Tibial artery (tissue), 4 donors: ENCODE measurements at regions not wholly inside any gene's neighbourhood (a gene's known extent, or its start where the extent isn't known, plus 50 kb on each side); places are given as distances from the start of the nearest gene placed in this dataset.

ENCODE experiments used
- DNase-seq, 2 donors: peaks; one replicate each; pipeline ENCODE4 v3.0.0-alpha.2; 2019
- H3K27ac ChIP-seq, 2 donors: fragments of 200-600 bp; sonication (generic) in 1 of 2; 1 replicate in 1 of 2; 2 replicates in 1 of 2; pipeline ENCODE4 v1.5.1; 2018 to 2019; ENCODE audit warnings: mild to moderate bottlenecking in 1 of 2
- H3K27me3 ChIP-seq, 2 donors: fragments of 200-600 bp; sonication (generic) in 1 of 2; one replicate each; pipeline versions ENCODE4 v1.5.1 to v1.6.0; 2016 to 2019
- H3K36me3 ChIP-seq, 3 donors: fragments of 200-600 bp; sonication (generic) in 2 of 3; one replicate each; pipeline ENCODE4 v1.5.1; 2016 to 2019; ENCODE audit warnings: mild to moderate bottlenecking in 2 of 3
- H3K4me1 ChIP-seq, 4 donors: fragments of 200-600 bp; sonication (generic) in 2 of 4; 1 replicate in 3 of 4; 2 replicates in 1 of 4; pipeline ENCODE4 v1.5.1; 2016 to 2019
- H3K4me3 ChIP-seq, 2 donors: fragments of 200-600 bp; sonication (generic) in 1 of 2; 1 replicate in 1 of 2; 2 replicates in 1 of 2; pipeline ENCODE4 v1.5.1; 2018 to 2019; ENCODE audit warnings: mild to moderate bottlenecking in 2 of 2
- H3K9me3 ChIP-seq, 3 donors: fragments of 200-600 bp; sonication (generic) in 1 of 3; one replicate each; pipeline ENCODE4 v1.5.1; 2016 to 2019
- intact Hi-C: fragments of 100-400 bp; cut with DNase I; formaldehyde crosslinking; loops from one replicate; pipeline ENCODE4 v1.15.0; 2023; ENCODE audit warnings: low total_unique reads
- TF ChIP-seq, protein P1 (sequence below), 2 experiments: fragments of 200-600 bp in 1 of 2; fragments of 450-650 bp in 1 of 2; IDR thresholded peaks; one replicate each; pipeline ENCODE4 v1.5.1; 2017 to 2019; ENCODE audit warnings: antibody characterized with exemption in 2 of 2, mild to moderate bottlenecking in 1 of 2, moderate library complexity in 1 of 2

GRCh38 chr7:144991041-144991440, 155.2 kb upstream of the TPK1 start:
- TF ChIP-seq, protein P1, sequence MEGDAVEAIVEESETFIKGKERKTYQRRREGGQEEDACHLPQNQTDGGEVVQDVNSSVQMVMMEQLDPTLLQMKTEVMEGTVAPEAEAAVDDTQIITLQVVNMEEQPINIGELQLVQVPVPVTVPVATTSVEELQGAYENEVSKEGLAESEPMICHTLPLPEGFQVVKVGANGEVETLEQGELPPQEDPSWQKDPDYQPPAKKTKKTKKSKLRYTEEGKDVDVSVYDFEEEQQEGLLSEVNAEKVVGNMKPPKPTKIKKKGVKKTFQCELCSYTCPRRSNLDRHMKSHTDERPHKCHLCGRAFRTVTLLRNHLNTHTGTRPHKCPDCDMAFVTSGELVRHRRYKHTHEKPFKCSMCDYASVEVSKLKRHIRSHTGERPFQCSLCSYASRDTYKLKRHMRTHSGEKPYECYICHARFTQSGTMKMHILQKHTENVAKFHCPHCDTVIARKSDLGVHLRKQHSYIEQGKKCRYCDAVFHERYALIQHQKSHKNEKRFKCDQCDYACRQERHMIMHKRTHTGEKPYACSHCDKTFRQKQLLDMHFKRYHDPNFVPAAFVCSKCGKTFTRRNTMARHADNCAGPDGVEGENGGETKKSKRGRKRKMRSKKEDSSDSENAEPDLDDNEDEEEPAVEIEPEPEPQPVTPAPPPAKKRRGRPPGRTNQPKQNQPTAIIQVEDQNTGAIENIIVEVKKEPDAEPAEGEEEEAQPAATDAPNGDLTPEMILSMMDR (IDR thresholded peaks at IDR 0.05): no peak

GRCh38 chr7:144987686-144988085, 151.8 kb upstream of the TPK1 start:
- Histone ChIP-seq H3K36me3 (no peaks in the 10 kb centered on the region), H3K4me1 (no peaks in the 10 kb centered on the region), H3K9me3 (no peaks in the 10 kb centered on the region), H3K27me3 (no peaks in the 10 kb centered on the region), H3K4me3 (no peak overlapping the region), H3K27ac (no peak overlapping the region)
- intact Hi-C loops: no loop called here
- TF ChIP-seq, protein P1 (IDR thresholded peaks at IDR 0.05): no peak
- no peak for DNase-seq

More at GRCh38 chr7:144991041-144991440, 155.2 kb upstream of the TPK1 start:
- H3K27ac ChIP-seq: no peak overlapping the region
- intact Hi-C loops: no loop called here
- no peak for DNase-seq
- H3K9me3 ChIP-seq: no peaks in the 10 kb centered on the region
- H3K27me3 ChIP-seq: no peaks in the 10 kb centered on the region
- no peaks in the 10 kb centered on the region for H3K4me1 ChIP-seq
- no peak overlapping the region for H3K4me3 ChIP-seq
- H3K36me3 ChIP-seq: no peaks in the 10 kb centered on the region

GRCh38 chr7:144982133-144982532, 146.3 kb upstream of the TPK1 start:
- Histone ChIP-seq H3K4me3 (no peak overlapping the region), H3K27me3 (no peaks in the 10 kb centered on the region), H3K36me3 (no peaks in the 10 kb centered on the region), H3K4me1 (no peaks in the 10 kb centered on the region), H3K9me3 (no peaks in the 10 kb centered on the region), H3K27ac (no peak overlapping the region)
- intact Hi-C loops: no loop called here
- TF ChIP-seq, protein P1 (IDR thresholded peaks at IDR 0.05): no peak
- no peak for DNase-seq

GRCh38 chr7:144975882-144976281, 140.0 kb upstream of the TPK1 start:
- TF ChIP-seq, protein P1 (IDR thresholded peaks at IDR 0.05): no peak
- Histone ChIP-seq H3K27me3 (no peaks in the 10 kb centered on the region), H3K4me1 (no peaks in the 10 kb centered on the region), H3K9me3 (no peaks in the 10 kb centered on the region), H3K27ac (no peak overlapping the region), H3K4me3 (no peak overlapping the region), H3K36me3 (no peaks in the 10 kb centered on the region)
- intact Hi-C loops: no loop called here
- no peak for DNase-seq

DNA sequence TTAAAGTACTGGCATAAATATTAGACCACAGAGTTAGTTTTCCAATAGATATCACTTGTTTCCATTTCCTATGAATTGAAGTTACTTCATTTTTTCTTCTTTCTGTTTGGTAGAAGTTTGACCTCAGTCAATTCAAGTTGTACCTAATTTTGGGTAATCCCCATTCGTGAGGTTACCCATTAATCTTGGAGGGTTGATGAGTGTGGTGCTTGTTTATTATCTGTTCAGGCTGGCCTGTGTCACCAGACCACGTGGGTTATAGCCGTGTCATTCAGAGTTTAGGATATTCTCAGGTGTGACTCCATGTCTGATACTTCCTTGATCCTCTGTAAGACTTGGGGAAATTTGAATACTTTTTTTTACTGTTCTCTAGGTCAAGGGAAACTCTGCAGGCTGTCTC, 133.9 kb upstream of the TPK1 start:
- intact Hi-C loops: no loop called here
- Histone ChIP-seq H3K36me3 (no peaks in the 10 kb centered on the region), H3K4me1 (no peaks in the 10 kb centered on the region), H3K4me3 (no peak overlapping the region), H3K27me3 (no peaks in the 10 kb centered on the region), H3K9me3 (no peaks in the 10 kb centered on the region), H3K27ac (no peak overlapping the region)
- TF ChIP-seq, protein P1 (IDR thresholded peaks at IDR 0.05): no peak
- no peak for DNase-seq

DNA sequence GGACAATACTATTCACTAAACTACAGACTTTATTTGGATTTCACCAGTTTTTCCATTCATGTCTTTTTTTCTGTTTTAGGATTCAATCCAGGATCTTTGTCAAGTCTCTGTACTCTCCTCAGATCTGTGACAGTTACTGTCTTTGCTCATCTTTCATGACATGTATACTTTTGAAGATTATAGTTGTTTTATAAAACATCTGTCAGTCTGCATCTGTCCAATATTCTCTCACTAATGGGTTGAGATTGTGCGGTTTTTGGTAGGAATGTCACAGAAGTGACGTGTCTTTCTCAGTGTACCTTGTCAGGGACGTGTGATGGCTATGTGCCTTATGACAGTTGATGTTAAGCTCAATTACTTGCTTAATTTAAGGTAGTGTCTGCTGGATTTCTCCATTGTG, 124.9 kb upstream of the TPK1 start:
- Histone ChIP-seq H3K9me3 (no peaks in the 10 kb centered on the region), H3K27ac (no peak overlapping the region), H3K27me3 (no peaks in the 10 kb centered on the region), H3K4me1 (no peaks in the 10 kb centered on the region), H3K4me3 (no peak overlapping the region), H3K36me3 (no peaks in the 10 kb centered on the region)
- intact Hi-C loops: no loop called here
- no peak for DNase-seq
- TF ChIP-seq, protein P1 (IDR thresholded peaks at IDR 0.05): no peak
